Panc1 (cell line): ENCODE measurements at regions not wholly inside any gene's neighbourhood (a gene's known extent, or its start where the extent isn't known, plus 50 kb on each side); places are given as distances from the start of the nearest gene placed in this dataset.

Experiments
- POLR2AphosphoS5 ChIP-seq: IDR thresholded peaks from 2 replicates; pipeline ENCODE4 v1.6.1; 2012; ENCODE audit warnings: mild to moderate bottlenecking, low read depth, low read length, moderate library complexity
- TCF7L2 ChIP-seq: IDR thresholded peaks from 2 replicates; pipeline ENCODE4 v1.6.1; 2011; ENCODE audit warnings: mild to moderate bottlenecking, low read depth, low read length, inconsistent platforms
- TF ChIP-seq, protein P1 (sequence below): fragments of 450-650 bp; IDR thresholded peaks from 2 replicates; pipeline ENCODE4 v1.5.1; 2017; ENCODE audit warnings: mild to moderate bottlenecking
- TF ChIP-seq, protein P2 (sequence below), 2 experiments: IDR thresholded peaks; 2 replicates each; pipeline ENCODE4 v1.6.1; 2011 to 2012; ENCODE audit warnings: low read depth in 2 of 2, control low read depth in 1 of 2, low read length in 1 of 2, mild to moderate bottlenecking in 1 of 2, moderate library complexity in 1 of 2; ENCODE audit not compliant: insufficient read depth in 1 of 2

GRCh38 chr3:15977598-15978232 lies 179.9 kb upstream of the ANKRD28 start:
- TF ChIP-seq, protein P1, sequence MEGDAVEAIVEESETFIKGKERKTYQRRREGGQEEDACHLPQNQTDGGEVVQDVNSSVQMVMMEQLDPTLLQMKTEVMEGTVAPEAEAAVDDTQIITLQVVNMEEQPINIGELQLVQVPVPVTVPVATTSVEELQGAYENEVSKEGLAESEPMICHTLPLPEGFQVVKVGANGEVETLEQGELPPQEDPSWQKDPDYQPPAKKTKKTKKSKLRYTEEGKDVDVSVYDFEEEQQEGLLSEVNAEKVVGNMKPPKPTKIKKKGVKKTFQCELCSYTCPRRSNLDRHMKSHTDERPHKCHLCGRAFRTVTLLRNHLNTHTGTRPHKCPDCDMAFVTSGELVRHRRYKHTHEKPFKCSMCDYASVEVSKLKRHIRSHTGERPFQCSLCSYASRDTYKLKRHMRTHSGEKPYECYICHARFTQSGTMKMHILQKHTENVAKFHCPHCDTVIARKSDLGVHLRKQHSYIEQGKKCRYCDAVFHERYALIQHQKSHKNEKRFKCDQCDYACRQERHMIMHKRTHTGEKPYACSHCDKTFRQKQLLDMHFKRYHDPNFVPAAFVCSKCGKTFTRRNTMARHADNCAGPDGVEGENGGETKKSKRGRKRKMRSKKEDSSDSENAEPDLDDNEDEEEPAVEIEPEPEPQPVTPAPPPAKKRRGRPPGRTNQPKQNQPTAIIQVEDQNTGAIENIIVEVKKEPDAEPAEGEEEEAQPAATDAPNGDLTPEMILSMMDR = no peak
- no peak for TF ChIP-seq POLR2AphosphoS5
- TF ChIP-seq TCF7L2 = no peak
- TF ChIP-seq, protein P2, sequence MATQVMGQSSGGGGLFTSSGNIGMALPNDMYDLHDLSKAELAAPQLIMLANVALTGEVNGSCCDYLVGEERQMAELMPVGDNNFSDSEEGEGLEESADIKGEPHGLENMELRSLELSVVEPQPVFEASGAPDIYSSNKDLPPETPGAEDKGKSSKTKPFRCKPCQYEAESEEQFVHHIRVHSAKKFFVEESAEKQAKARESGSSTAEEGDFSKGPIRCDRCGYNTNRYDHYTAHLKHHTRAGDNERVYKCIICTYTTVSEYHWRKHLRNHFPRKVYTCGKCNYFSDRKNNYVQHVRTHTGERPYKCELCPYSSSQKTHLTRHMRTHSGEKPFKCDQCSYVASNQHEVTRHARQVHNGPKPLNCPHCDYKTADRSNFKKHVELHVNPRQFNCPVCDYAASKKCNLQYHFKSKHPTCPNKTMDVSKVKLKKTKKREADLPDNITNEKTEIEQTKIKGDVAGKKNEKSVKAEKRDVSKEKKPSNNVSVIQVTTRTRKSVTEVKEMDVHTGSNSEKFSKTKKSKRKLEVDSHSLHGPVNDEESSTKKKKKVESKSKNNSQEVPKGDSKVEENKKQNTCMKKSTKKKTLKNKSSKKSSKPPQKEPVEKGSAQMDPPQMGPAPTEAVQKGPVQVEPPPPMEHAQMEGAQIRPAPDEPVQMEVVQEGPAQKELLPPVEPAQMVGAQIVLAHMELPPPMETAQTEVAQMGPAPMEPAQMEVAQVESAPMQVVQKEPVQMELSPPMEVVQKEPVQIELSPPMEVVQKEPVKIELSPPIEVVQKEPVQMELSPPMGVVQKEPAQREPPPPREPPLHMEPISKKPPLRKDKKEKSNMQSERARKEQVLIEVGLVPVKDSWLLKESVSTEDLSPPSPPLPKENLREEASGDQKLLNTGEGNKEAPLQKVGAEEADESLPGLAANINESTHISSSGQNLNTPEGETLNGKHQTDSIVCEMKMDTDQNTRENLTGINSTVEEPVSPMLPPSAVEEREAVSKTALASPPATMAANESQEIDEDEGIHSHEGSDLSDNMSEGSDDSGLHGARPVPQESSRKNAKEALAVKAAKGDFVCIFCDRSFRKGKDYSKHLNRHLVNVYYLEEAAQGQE (IDR thresholded peaks at IDR 0.05; ENCODE audit: insufficient read depth in 1 of 2, low read depth in 2 of 2, low read length in 1 of 2) = no peak
